ENCODE measurements at regions not wholly inside any gene's neighbourhood (a gene's known extent, or its start where the extent isn't known, plus 50 kb on each side); places are given as distances from the start of the nearest gene placed in this dataset.

GRCh38 chrX:94942603-94943002 is 1268.6 kb downstream of the FAM133A start:
- TF ChIP-seq POLR2A (IDR thresholded peaks at IDR 0.05; ENCODE audit: low read length), result no peak
- no peak for TF ChIP-seq GATA1 (IDR thresholded peaks at IDR 0.05; ENCODE audit: low read depth, low read length)

Measured in erythroblast (primary cell).